ENCODE measurements at regions not wholly inside any gene's neighbourhood (a gene's known extent, or its start where the extent isn't known, plus 50 kb on each side); places are given as distances from the start of the nearest gene placed in this dataset.

- TF ChIP-seq CTCF (IDR thresholded peaks at IDR 0.05 in 4 of 5, conservative IDR thresholded peaks at IDR 0.05 in 1 of 5): no peak
- TF ChIP-seq POLR2A (IDR thresholded peaks at IDR 0.05): no peak
Measured at GRCh38 chr7:94834359-94834758, 73.0 kb upstream of the PPP1R9A start.

Measured in gastrocnemius medialis (tissue), 4 donors.